Upper lobe of left lung (tissue), 6 donors: ENCODE measurements at regions not wholly inside any gene's neighbourhood (a gene's known extent, or its start where the extent isn't known, plus 50 kb on each side); places are given as distances from the start of the nearest gene placed in this dataset.

Experiments
- ATAC-seq, 2 donors: fragments of 200-7000 bp; cut with Tn5 transposase; one replicate each; pipeline ENCODE4 v1.9.1; 2022; ENCODE audit warnings: mild to moderate bottlenecking in 2 of 2, moderate library complexity in 2 of 2; ENCODE audit not compliant: low FRiP score in 2 of 2
- DNase-seq, 2 donors: peaks; one replicate each; pipeline ENCODE4 v3.0.0-alpha.2; 2019 to 2020
- H3K27ac ChIP-seq, 4 donors: fragments of 200-600 bp; sonication (generic); one replicate each; pipeline ENCODE4 v1.5.1; 2016 to 2019
- H3K27me3 ChIP-seq, 4 donors: fragments of 200-600 bp; sonication (generic); one replicate each; pipeline ENCODE4 v1.5.1; 2017 to 2019
- H3K36me3 ChIP-seq, 4 donors: fragments of 200-600 bp; sonication (generic); one replicate each; pipeline ENCODE4 v1.5.1; 2016 to 2019
- H3K4me1 ChIP-seq, 4 donors: fragments of 200-600 bp; sonication (generic); one replicate each; pipeline ENCODE4 v1.5.1; 2018 to 2019
- H3K4me3 ChIP-seq, 4 donors: fragments of 200-600 bp; sonication (generic); one replicate each; pipeline ENCODE4 v1.5.1; 2017 to 2019; ENCODE audit warnings: mild to moderate bottlenecking in 2 of 4, moderate library complexity in 1 of 4
- H3K9me3 ChIP-seq, 4 donors: fragments of 200-600 bp; sonication (generic); one replicate each; pipeline ENCODE4 v1.5.1; 2018 to 2019
- EP300 ChIP-seq, 4 donors: sonication (generic); formaldehyde crosslinking; IDR thresholded peaks; one replicate each; pipeline ENCODE4 v1.5.1; 2017; ENCODE audit warnings: antibody characterized with exemption in 4 of 4, control low read depth in 2 of 4
- POLR2A ChIP-seq, 4 donors: fragments of 450-650 bp; IDR thresholded peaks; one replicate each; pipeline ENCODE4 v1.5.1; 2016 to 2017; ENCODE audit warnings: antibody characterized with exemption in 4 of 4, mild to moderate bottlenecking in 2 of 4
- POLR2AphosphoS5 ChIP-seq, 2 donors: sonication (generic); formaldehyde crosslinking; IDR thresholded peaks; one replicate each; pipeline ENCODE4 v1.5.1; 2017; ENCODE audit warnings: antibody characterized with exemption in 2 of 2
- WGBS, 2 donors: methylation state at CpG; one replicate each; pipeline ENCODE4 v1.1.5; 2017 to 2018; 5-methylcytosine and 5-hydroxymethylcytosine counted together
- TF ChIP-seq, protein P1 (sequence below), 6 experiments: fragments of 450-650 bp in 4 of 6; fragments of 200-600 bp in 2 of 6; sonication (generic) in 2 of 6; IDR thresholded peaks; one replicate each; pipeline ENCODE4 v1.5.1; 2016 to 2019; ENCODE audit warnings: antibody characterized with exemption in 6 of 6
- donor health status: DM: no; HTN: no; CAD: no; lungs with moderate emphysema.
- donor health status: DM: no; HTN: yes; CAD: no; lungs with severe emphysema.

DNA sequence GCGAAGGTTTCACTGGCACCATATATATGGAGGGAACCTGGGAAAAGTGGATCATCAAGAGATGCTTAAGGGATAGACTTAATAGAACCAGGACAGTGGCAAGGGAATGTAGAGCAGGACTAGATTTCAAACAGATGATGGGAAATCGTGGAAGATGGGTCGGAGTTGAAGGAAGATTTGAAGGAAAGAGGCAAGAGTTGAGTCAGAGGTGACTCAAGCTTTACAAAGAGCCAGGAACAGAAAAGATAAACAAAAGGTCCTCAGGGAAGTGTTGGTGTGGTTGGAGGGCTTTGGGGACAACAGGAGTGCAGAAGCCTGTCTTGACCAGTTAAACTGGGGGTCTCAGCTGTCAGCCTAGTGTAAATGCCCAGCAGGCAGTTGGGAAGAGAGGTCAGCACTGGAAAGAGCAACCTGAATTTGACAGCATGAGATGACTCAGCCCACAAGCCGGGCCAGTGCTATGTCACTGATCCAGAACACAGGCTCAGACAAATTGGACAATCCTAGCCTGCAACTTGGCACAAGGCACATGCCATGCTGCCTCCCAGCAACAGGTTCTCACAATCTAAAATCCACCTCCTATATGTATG is 230.5 kb downstream of the IDS start:
- no peak for TF ChIP-seq POLR2AphosphoS5 (IDR thresholded peaks at IDR 0.05)
- H3K27me3 ChIP-seq, result no peaks in the 10 kb centered on the region
- no peak overlapping the region for H3K27ac ChIP-seq
- no peaks in the 10 kb centered on the region for H3K4me1 ChIP-seq
- no peak overlapping the region for H3K4me3 ChIP-seq
- no peaks in the 10 kb centered on the region for H3K36me3 ChIP-seq
- ATAC-seq, result no peak
- no peak for DNase-seq
- WGBS, 2 donors, result 67 to 83% methylated on average over 4 of the region's 4 CpGs
- H3K9me3 ChIP-seq, result no peaks in the 10 kb centered on the region

DNA sequence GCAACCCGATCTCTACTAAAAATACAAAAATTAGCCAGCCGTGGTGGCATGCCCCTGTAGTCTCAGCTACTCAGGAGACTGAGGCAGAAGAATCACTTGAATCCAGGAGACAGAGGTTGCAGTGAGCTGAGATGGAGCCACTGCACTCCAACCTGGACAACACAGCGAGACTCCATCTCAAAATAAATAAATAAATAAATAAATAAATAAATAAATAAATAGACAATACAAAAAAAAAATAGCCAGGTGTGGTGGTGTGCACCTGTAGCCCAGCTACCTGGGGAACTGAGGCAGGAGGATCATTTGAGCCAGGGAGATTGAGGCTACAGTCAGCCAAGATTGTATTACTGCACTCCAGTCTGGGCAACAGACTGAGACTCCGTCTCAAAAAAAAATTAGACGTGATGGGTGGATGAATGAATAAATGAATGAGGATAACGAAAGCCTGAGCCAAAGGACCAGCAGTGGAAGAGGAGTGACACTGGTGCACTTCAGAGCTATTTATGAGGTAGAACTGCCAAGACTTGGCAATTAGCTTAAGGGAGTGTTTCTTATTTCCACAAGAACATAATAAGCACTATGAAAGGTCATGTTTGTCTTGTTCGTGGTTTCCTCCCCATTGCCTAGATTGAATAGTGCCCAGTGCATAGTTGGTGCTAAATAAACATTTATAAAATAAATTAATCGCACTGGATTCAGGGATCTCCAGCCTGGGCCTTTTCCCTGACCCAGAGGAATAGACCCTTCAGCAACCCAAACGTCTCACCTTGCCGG is 232.2 kb downstream of the IDS start:
- Histone ChIP-seq H3K4me3 (no peak overlapping the region), H3K4me1 (no peaks in the 10 kb centered on the region), H3K9me3 (no peaks in the 10 kb centered on the region), H3K27ac (no peak overlapping the region), H3K27me3 (no peaks in the 10 kb centered on the region), H3K36me3 (no peaks in the 10 kb centered on the region)
- no peak for TF ChIP-seq POLR2A (IDR thresholded peaks at IDR 0.05)
- ATAC-seq, result no peak
- WGBS, 2 donors, result 71 to 74% methylated on average over 10 of the region's 10 CpGs
- no peak for DNase-seq

DNA sequence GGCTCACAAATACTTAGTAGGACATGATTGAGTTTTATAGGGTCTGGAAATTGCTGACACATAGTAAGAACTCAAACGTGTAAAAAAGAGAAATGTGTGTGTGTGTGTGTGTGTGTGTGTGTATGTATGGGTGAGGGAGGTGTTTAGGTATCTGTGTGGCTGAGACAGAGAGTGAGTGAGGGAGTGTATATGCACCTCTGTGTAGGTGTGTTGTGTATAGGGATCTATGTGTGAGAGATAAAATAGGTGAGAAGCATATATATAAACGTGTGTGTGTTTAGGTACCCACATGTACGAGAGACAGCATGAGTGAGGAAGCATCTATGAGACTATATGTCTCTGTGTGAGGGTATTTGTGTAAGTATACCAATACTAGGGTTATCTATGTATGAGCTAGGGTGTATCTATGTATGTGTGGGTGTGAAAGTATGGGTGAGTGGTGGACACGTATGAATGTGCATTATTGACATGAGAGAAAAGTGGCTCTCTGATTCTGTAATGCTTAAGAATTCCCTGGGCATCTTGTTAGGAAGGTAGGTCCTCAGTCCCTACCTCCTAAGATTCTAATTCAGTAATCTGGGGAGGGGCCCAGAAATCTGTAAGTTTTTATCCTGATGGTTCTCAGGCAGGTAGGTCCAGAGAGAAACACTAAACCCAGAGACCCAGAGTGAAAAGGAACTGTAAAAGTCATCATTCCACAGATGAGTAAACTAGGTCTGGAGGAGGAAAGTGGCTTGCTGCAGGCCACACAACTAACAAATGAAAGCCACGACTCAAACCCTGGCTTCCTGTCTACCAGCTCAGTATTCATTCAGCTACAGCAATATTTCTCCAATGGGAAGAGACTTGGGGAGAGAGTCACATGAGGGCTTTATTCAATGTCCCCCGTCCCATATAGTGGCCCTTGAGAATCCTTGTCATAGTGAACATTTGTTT is 237.0 kb downstream of the IDS start:
- Histone ChIP-seq H3K9me3 (peaks cover 0 to 6% (median 0%) of the 10 kb centered on the region in 4 donors), H3K27me3 (no peaks in the 10 kb centered on the region), H3K36me3 (no peaks in the 10 kb centered on the region), H3K4me3 (no peak overlapping the region), H3K4me1 (no peaks in the 10 kb centered on the region), H3K27ac (no peak overlapping the region)
- no peak for TF ChIP-seq POLR2AphosphoS5 (IDR thresholded peaks at IDR 0.05)
- 57 to 78% methylated on average over 5 to 6 of the region's 6 CpGs for WGBS, 2 donors
- DNase-seq (no peak), ATAC-seq (no peak)

DNA sequence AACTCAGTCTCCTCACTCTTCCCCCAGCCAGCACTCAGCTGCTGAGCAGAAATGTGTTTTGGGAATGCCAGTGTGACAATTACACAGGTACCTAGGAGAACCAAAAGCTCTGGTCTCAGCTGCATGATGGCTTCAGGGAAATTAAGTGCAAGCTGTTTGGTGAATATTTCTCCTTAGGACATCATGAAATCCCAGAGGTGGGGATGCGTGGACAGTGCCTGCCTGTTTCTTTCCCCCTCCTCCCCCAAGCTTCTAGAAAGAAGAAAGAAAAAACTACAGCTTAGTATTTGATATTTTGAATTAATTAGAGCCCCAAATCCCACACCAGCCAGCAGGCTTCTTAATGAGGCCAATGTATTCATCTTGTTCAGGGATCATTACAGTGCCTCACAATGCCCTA is 243.0 kb downstream of the IDS start:
- 67 to 76% methylated on average over 1 of the region's 1 CpG for WGBS, 2 donors
- TF ChIP-seq POLR2AphosphoS5 (IDR thresholded peaks at IDR 0.05) (no peak), EP300 (IDR thresholded peaks at IDR 0.05) (no peak), POLR2A (IDR thresholded peaks at IDR 0.05) (no peak)
- TF ChIP-seq, protein P1, sequence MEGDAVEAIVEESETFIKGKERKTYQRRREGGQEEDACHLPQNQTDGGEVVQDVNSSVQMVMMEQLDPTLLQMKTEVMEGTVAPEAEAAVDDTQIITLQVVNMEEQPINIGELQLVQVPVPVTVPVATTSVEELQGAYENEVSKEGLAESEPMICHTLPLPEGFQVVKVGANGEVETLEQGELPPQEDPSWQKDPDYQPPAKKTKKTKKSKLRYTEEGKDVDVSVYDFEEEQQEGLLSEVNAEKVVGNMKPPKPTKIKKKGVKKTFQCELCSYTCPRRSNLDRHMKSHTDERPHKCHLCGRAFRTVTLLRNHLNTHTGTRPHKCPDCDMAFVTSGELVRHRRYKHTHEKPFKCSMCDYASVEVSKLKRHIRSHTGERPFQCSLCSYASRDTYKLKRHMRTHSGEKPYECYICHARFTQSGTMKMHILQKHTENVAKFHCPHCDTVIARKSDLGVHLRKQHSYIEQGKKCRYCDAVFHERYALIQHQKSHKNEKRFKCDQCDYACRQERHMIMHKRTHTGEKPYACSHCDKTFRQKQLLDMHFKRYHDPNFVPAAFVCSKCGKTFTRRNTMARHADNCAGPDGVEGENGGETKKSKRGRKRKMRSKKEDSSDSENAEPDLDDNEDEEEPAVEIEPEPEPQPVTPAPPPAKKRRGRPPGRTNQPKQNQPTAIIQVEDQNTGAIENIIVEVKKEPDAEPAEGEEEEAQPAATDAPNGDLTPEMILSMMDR (IDR thresholded peaks at IDR 0.05), result no peak
- H3K9me3 ChIP-seq, result peaks cover 0 to 6% (median 0%) of the 10 kb centered on the region in 4 donors
- no peaks in the 10 kb centered on the region for H3K36me3 ChIP-seq
- H3K4me3 ChIP-seq, result no peak overlapping the region
- DNase-seq (no peak), ATAC-seq (no peak)
- no peaks in the 10 kb centered on the region for H3K4me1 ChIP-seq
- H3K27ac ChIP-seq, result no peak overlapping the region
- H3K27me3 ChIP-seq, result no peaks in the 10 kb centered on the region

DNA sequence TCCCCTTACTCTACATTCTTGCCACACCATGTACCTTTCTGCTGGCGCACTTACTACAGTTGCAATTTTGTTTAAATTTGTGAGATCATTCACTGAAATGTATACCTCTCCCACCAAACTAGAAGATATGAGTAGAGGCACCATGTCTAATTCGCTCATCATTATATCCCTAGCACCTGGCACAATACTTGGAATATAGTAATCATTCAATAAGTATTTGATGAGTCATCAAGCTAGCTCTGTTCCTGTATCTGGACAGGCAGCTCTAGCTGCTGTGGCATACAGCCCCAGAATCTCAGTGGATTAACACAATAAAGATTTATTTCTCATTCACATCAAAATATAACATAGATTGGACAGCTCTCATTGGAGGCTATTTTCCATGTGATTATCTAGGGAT is 245.9 kb downstream of the IDS start:
- Histone ChIP-seq H3K9me3 (peaks cover 0 to under 1% (median 0%) of the 10 kb centered on the region in 4 donors), H3K27ac (no peak overlapping the region), H3K4me1 (no peaks in the 10 kb centered on the region), H3K4me3 (no peak overlapping the region), H3K36me3 (no peaks in the 10 kb centered on the region), H3K27me3 (no peaks in the 10 kb centered on the region)
- DNase-seq (no peak), ATAC-seq (no peak)
- TF ChIP-seq, protein P1 (IDR thresholded peaks at IDR 0.05), result no peak
- TF ChIP-seq EP300 (IDR thresholded peaks at IDR 0.05), result no peak
- no peak for TF ChIP-seq POLR2AphosphoS5 (IDR thresholded peaks at IDR 0.05)
- no peak for TF ChIP-seq POLR2A (IDR thresholded peaks at IDR 0.05)
- WGBS, 2 donors, result 63 to 92% methylated on average over 2 of the region's 2 CpGs

DNA sequence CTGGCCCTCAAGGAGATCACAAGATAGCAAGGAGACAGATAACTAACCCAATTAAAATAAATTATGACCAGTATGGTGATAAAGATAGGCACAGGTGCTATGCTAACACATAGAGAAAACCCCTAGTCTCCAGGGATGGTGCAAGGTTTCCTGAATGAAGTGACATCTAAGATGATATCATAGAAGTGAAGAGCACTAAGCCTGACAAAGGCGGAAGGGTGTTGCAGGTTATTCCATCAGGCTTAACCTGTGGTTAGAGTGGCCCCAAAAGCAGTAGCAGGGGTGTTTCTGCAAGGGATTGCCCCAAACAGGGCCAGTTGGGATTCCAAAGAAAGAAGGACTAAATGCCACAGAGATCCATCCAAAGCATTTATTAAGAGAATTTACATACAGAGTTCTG is 249.2 kb downstream of the IDS start:
- Histone ChIP-seq H3K4me3 (no peak overlapping the region), H3K27me3 (no peaks in the 10 kb centered on the region), H3K36me3 (no peaks in the 10 kb centered on the region), H3K27ac (no peak overlapping the region), H3K4me1 (no peaks in the 10 kb centered on the region), H3K9me3 (no peaks in the 10 kb centered on the region)
- TF ChIP-seq POLR2AphosphoS5 (IDR thresholded peaks at IDR 0.05) (no peak), POLR2A (IDR thresholded peaks at IDR 0.05) (no peak), EP300 (IDR thresholded peaks at IDR 0.05) (no peak)
- TF ChIP-seq, protein P1 (IDR thresholded peaks at IDR 0.05), result no peak
- no peak for ATAC-seq
- 81 to 92% methylated on average over 1 of the region's 1 CpG for WGBS, 2 donors
- no peak for DNase-seq
